HG03469 (cell line): ENCODE measurements at regions not wholly inside any gene's neighbourhood (a gene's known extent, or its start where the extent isn't known, plus 50 kb on each side); places are given as distances from the start of the nearest gene placed in this dataset.
"Not testable (repeated sequence)": the region's sequence is repeated elsewhere in the genome, so short reads cannot be mapped to it uniquely, and the experiment has no call there.

Experiments used
- ATAC-seq: cut with Tn5 transposase; IDR thresholded peaks from one replicate; pipeline ENCODE4 v1.9.1; 2021; ENCODE audit warnings: mild to moderate bottlenecking, moderate library complexity, moderate number of reproducible peaks; ENCODE audit not compliant: unreplicated experiment

- no peak for ATAC-seq
Observed at GRCh38 chr14:31911160-31911559, 165.9 kb upstream of the ARHGAP5 start.

GRCh38 chr14:31913370-31913769 lies 163.7 kb upstream of the ARHGAP5 start:
- no peak for ATAC-seq

GRCh38 chr14:31918289-31918688 lies 158.8 kb upstream of the ARHGAP5 start:
- not testable (repeated sequence) for ATAC-seq

- ATAC-seq: no peak
Observed at GRCh38 chr14:31920001-31920400, 157.1 kb upstream of the ARHGAP5 start.

DNA sequence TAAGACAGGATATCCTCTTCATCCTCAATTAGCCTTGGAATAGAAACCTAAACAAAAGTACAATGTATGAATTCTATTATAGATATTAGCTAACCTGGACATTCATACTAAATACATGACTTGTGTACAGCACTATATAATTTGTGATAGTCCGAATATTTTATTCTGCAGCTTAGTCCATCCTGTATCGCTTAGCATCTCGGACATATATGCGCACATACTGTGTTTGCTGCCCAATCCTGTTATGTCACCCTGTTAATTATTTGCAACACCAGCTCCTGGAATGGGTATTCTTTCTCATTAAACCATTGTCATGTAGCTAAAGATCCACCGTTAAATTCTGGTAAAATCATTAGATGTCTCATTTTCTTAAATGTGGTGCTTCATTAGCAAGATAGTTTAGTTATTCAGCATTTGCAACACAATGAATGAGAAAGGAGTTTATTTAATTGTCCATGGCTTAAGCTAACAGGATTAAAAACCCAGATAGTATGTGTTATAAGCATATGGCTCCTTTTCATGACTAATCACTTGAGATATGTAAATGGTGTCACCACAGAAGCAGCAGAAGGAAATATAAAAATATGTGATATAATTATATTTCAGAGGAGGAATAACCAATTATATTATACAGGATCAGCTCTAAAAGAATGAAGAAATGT lies 156.0 kb upstream of the ARHGAP5 start:
- ATAC-seq: no peak

GRCh38 chr14:31921721-31922120 lies 155.4 kb upstream of the ARHGAP5 start:
- ATAC-seq: no peak

- peak; percentile 46 for ATAC-seq
Observed at GRCh38 chr14:31926123-31926522, 151.0 kb upstream of the ARHGAP5 start.

DNA sequence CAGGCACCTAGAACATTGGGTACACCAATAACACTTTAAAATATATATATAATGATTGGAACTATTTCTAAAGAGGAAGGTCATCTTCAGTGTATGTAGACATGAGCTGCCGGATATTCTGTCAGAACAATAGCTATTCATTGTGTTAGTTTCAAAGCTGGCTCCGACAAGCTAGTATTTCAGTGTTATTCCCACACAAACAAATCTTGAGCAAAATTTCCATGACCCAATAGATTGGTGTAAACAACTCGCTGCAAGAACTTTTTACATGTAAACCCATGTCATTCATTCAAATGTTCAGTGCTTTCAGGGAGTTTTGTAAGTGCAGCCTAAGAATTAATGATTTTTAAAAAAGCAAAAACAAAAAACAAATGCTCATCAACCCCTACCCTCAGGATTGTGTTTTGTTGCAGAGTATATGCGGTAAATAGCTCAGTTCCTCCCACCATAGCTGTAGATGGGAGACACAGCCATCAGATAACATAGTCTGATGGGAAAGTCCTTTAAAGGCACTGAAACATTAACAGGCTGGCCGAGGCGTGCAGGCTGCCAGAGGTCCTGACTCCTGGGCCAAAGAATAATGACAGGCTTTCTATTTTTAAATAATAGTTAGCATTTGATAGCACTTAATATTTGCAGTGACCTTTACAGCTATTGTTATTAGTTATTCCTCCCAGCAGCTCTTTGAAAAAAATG lies 150.3 kb upstream of the ARHGAP5 start:
- no peak for ATAC-seq

DNA sequence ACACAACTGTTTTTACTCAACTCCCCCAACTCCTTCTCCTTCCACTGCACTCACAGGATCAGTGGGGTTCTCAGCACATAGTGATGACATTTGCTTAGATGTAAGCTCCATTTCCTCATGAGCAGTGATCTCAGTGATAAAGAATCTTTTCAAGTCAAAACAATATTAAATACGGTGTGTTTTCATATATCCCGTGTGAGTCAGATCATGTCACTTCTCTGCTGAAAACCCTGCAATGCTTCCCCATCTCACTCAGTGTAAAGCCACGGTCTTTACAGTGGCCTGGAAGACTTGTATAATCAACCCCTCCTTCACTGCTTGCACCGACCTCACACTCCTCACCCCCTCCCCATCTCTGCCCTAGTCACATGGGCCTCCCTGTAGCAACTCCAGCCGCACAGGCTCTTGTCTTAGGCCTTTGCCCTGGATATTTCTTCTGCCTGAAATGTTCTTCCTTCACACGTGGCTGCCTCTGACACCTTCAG lies 149.7 kb upstream of the ARHGAP5 start:
- ATAC-seq: no peak

DNA sequence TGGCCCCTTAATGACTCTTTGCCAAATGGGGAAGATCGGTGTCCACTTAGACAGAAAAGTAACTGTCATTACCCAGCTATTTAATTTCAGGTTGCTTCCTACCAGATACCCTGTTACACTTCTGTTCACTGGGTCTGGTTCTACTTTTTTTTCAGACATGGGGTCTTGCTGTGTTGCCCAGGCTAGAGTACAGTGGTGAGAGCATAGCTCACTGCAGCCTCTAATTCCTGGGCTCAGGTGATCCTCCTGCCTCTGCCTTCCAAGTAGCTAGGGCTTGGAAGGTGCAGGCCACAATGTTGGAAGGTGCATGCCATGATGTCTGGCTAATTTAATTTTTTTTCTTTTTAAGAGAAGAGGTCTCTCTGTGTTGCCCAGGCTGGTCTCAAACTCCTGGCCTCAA lies 147.0 kb upstream of the ARHGAP5 start:
- no peak for ATAC-seq

DNA sequence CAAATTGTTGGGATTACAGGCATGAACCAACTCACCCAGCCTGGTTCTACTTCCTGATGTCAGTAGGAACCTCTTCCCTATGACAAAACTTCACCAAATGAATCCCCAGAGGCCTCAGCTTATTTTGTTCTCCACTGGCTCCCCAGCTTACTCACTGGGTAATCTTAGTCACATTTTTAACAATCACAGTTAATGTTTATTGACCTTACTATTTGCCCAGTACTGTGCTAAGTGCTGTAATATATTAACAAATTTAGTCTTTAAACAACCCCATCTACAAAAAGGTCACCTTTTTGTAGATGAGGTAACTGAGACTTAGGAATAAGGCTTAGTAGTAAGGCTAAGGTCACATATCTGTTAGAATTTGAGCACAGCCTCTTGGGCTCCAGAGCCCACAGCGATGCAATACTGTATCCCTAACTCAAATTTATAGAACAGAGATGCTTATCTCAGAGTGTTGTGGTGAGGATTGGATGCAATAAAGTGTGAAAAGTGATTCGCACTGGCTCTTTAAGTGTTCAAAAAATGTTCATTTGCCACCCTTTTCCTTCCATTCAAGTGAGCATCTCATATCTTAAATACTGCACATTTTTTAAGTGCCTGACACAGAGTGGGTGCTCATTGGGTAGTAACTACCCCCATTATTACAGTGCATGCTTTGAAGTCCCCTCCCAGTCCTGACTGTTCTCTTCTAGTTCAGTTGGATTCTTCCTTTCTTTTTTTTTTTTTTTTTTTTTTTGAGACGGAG lies 146.4 kb upstream of the ARHGAP5 start:
- ATAC-seq: no peak

DNA sequence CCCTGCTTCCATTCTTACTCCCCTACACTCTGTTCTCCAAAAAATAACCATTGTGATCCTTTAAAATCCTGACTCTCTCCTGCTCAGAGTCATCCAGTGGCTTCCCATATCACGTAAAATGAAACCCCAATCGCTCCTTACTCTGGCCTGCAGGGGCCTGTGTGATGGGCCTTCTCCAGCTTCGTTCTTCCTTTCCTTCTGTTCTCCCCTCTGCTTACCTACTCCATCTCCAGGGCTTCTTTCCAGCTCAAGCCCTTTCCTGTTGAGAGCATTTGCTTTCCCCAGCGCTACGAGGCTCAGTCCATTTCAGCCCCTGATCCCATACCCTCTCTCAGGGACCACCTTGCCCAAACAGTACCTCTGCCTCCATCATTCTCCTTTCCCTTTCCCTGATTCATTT lies 144.4 kb upstream of the ARHGAP5 start:
- ATAC-seq: no peak

GRCh38 chr14:31933716-31934115 lies 143.4 kb upstream of the ARHGAP5 start:
- ATAC-seq: no peak

GRCh38 chr14:31934767-31935266 lies 142.3 kb upstream of the ARHGAP5 start:
- ATAC-seq: no peak

GRCh38 chr14:31935391-31935790 lies 141.7 kb upstream of the ARHGAP5 start:
- no peak for ATAC-seq

GRCh38 chr14:31936115-31936514 lies 141.0 kb upstream of the ARHGAP5 start:
- ATAC-seq: no peak

DNA sequence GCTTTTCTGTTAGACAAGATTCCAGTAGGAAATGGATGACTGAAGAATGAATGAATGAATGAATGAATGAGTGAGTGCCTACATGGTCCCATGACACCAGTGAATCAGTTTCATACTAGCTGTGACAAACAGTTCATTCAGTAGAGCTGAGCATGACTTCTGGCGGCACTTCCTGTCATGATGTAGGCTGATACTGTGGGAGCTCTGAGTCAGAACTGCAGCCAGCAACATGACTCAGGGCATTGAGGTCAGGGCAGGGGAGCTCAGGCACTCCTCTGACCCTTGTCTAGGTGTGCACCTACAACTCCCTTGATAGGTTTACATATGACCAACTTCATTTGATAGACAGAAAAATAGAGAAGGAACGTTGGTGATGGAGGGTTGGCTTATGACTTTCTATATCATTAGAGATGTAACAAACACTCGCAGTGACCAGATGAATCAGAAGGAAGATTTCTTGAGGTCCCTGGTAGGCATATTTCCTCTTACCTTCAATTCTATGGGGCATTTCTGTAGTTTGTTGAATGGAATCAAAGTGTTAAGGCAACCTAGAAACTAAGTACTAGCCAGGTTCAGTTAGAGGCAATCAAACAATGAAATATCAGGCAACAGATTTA lies 139.3 kb upstream of the ARHGAP5 start:
- peak; percentile 100 for ATAC-seq

DNA sequence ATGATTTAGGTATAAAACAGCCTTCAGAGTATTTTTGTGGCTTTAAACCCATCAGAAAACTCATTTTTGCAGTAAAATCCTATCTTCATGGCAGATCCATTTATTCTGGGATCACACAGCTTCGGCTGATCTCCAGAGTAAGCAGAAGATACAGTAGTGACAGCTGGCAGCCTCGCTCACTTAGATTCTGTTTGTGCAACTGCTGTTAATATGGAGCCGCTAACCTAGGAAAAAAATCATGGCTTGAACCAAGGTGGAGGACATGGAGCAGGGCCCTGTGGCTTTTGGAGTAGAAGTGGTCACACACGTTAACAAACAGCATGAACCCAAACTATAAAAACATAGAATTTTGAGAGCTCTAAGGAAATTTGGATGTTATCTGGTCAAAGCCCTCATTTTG lies 137.2 kb upstream of the ARHGAP5 start:
- no peak for ATAC-seq

DNA sequence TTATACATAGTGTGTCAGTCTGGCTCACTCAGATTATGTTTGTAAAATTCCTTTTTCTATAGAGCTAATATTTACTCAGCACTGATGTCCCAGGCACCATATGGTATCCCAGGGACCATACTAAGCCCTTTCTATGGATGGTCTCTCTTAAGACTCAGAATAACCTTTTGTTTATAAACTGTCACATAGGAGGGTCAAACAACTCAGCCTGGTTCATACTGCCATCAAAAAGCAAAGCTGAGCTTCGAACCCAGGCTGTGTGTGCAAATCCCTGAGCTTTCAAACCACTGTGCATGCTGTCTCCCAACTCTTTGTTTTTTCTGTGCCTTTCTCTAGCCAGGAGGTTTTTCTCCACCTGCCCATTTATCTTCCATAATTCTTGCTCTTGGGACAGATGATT lies 135.6 kb upstream of the ARHGAP5 start:
- ATAC-seq: no peak

- ATAC-seq: no peak
Observed at GRCh38 chr14:31942166-31942841, 134.8 kb upstream of the ARHGAP5 start.
